Stimulated activated CD4-positive, alpha-beta T cell treated with anti-CD3 and anti-CD28 coated beads, Interleukin-4, amount 100 ng/mL, for 1 hour (primary cell): ENCODE measurements at regions not wholly inside any gene's neighbourhood (a gene's known extent, or its start where the extent isn't known, plus 50 kb on each side); places are given as distances from the start of the nearest gene placed in this dataset.

Experiments used
- DNase-seq: peaks from one replicate; pipeline ENCODE4 v3.0.0-alpha.2; 2020

DNA sequence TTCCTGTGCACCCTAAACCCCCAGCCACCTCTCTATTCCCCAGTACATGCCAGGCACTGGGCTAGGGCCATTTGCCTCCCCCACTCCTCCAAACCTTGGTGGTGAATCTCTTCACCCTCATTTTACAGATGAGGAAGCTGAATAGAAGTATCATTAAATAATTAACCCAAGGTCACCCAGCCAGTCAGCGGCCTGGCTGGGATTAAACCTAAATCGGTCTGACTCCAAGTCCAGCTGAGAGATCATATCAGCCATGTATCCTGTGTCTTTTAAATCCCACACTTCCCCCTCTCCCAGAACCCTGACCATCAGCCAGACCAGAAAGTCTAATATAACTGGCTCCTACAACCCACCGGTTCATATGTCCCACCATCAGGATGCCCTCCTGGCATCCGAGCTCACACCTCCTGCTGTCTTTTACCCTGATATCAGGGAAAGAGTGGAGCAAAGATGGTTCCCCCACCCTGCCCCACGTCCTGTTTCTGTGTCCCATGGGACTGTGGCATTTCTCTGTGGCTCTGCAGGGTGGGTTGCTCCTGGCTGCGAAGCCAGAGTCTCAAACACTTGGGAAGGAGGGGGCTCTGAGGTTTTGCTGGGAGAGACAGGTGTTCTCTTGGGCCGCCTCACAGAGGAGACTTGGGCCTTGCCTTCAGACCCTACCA, 145.3 kb downstream of the VEGFA start:
- DNase-seq: no peak

GRCh38 chr6:43914272-43915147, 144.5 kb downstream of the VEGFA start:
- DNase-seq: no peak

- DNase-seq: no peak
Measured at GRCh38 chr6:43913375-43914271, 143.6 kb downstream of the VEGFA start.

DNA sequence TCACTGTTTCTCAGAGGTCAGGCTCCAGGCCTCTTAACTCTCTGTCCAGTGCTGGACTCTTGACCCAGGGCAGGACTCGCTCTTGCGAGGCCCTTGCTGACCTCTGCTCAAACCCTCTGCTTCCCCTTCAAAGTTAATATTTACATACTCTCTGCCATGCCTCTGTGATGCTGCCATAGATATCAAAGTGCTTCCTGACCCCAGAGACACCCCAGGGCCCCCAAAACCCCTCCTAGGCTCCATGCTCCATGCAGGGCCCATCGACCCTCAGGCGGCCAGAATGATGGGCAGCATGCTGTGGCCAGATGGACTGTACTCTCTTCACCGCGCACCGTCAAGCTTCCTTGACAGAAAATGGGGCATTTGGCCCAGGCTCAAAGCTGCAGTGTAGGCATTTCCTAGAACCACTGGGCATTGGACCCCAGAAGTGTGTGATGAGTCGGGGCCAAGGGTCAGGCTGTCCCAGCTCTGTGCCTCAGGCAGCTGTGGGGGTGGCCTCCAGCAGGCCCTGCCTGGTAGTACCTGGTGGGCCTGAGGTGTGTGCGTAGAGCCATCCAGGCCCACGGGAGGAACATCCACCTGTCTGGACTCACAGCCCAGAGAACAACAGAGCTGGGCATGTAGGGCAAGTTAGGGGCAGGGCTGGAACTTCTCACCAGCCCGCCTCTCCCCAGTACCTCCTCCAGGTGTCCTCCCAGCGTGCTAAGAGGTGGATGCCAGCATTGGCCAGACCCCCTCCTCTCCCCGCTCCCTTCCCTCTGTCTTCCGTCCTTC, 142.8 kb downstream of the VEGFA start:
- no peak for DNase-seq

GRCh38 chr6:43912116-43912577, 142.1 kb downstream of the VEGFA start:
- DNase-seq: no peak

- DNase-seq: no peak
Measured at GRCh38 chr6:43911354-43912115, 141.5 kb downstream of the VEGFA start.

- no peak for DNase-seq
Measured at GRCh38 chr6:43910638-43911353, 140.8 kb downstream of the VEGFA start.

- DNase-seq: no peak
Measured at GRCh38 chr6:43910149-43910637, 140.2 kb downstream of the VEGFA start.

GRCh38 chr6:43909474-43910148, 139.6 kb downstream of the VEGFA start:
- no peak for DNase-seq

DNA sequence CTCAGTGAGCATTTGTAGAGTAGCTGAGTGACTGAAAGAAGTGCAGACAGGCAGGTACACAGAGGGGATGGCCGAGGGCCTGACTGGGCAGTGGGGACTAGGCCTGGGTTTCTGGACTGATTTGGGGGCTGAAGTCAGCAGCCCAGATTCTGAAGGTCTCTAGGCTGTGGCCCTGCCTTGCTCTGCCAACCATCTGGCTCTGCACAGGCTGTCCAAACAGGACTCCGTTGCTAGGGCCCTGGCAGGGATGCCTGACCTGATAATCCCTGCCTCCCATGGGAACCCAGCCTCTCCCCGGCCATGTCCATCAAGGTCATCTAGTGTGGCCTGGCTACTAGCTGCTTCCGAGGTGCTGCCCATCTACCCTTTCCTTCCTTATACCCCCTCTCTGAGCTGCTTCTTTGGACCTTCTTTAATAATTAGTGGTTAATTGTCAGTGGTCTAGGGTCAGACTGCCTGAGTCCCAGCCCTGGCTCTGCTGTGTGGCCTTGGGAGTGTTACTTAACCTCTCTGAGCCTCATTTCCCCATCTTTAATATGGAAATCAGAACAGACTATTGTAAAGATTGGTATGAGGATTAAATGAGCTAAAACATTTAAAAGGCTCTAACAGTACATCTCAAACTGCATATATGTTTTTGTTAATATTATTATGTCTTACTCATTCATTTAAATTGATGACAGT, 137.9 kb downstream of the VEGFA start:
- no peak for DNase-seq

DNA sequence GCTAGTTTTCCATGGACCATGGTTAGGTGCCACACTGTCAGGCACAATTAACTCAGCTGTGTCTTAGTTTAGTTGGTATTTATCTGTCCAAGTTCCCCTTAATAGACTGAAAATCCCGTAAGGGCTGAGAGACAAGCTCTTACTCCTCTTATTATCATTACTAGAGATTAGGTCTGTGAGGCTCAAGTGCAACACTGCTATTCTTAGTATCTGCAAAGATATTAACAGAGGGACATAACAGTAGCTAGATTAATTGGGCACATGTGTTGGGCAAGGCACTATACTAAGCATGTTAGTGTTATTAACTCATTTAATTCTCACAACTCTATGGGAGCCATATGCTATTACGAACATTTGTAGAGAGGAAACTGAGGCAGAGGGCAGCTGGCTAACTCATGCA, 137.3 kb downstream of the VEGFA start:
- DNase-seq: no peak

DNA sequence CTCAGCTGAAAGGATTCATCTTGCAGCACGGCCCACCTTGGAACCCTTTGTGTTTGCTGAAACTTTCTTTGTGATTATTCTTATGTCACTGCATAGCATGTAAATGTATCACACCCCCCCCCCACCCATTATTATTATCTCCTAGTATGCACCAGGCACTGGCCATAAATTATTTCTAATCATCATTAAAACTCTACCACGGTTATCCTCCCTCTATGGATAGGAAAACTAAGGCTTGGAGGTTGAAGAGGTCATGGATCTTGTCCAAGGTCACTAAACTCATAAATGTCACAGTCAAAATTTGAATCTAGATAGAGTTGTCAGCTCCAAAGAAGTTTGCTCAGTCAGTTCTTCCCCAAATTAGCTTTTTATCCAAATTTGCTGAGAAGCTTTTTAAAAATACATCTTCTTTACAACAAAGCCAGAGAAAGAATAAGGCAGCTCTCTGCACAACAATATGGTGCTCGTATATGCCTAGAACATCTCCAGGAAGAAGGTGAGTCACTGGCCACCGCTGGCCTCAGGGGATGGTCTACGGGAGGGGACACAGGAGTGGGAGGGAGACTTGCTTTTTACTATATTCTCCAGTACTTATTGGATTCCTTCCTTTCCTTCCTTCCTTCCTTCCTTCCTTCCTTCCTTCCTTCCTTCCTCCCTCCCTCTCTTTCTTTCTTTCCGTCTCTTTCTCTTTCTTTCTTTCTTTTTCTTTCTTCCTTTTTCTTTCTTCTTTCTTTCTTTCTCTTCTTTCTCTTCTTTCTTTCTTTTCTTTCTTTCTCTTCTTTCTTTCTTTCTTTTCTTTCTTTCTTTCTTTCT, 134.5 kb downstream of the VEGFA start:
- DNase-seq: no peak

DNA sequence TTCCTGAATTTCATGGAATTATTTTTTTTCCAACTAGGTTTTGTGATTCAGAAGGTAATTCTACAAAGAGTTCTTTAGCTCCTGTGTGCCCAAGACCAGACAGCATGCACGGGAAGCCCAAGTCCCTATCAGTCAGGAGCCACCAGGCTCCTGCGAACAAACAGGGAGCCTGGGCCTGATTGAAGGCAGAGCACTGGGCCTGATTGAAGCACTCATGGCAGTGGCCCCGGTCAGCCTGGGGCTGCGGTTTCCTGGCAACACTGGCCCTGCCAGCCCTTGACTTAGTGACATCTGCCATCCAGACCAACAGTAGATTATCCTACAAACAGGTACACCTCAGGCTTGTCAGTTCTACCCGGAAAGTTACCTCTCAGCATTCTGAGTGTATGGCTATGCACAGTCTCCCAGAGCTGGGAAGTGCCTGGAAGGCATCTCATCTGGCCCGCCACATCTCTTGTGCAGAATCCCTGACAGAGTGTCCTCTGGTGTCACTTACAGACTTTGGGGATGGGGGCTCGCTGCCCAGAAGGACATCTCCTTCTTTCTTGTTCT, 133.8 kb downstream of the VEGFA start:
- DNase-seq: no peak

- no peak for DNase-seq
Measured at GRCh38 chr6:43901733-43902230, 131.8 kb downstream of the VEGFA start.

- no peak for DNase-seq
Measured at GRCh38 chr6:43900916-43901732, 131.1 kb downstream of the VEGFA start.

- DNase-seq: no peak
Measured at GRCh38 chr6:43900560-43900915, 130.5 kb downstream of the VEGFA start.

DNA sequence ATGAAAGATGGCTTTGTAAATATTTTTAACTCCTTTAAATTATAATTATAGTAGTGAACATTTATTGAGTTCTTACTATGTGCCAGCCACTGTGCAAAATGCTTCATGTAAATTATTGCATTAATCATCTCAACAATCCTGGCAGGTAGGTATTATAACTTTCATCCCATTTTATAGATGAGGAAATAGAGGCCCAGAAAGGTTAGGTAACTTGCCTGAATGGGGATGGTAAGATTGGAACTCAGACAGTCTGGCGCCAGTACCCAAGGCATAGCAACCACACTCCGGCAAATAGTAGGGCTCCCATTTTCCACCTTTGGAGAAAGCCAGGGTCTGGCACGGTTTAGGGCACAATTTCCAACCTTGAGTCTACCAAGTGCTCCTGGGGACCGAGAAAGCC, 129.8 kb downstream of the VEGFA start:
- no peak for DNase-seq
